NCI-H187 treated with DMSO at 0.1 percent for 48 hours (cell line): ENCODE measurements at regions not wholly inside any gene's neighbourhood (a gene's known extent, or its start where the extent isn't known, plus 50 kb on each side); places are given as distances from the start of the nearest gene placed in this dataset.
"Not testable (repeated sequence)": the region's sequence is repeated elsewhere in the genome, so short reads cannot be mapped to it uniquely, and the experiment has no call there.

Experiments used
- DNase-seq: peaks from one replicate; lab custom pipeline; 2025; lab: John Stamatoyannopoulos, UW

GRCh38 chr6:27854421-27854820 lies 57.8 kb downstream of the OR2B2 start:
- no peak for DNase-seq

DNA sequence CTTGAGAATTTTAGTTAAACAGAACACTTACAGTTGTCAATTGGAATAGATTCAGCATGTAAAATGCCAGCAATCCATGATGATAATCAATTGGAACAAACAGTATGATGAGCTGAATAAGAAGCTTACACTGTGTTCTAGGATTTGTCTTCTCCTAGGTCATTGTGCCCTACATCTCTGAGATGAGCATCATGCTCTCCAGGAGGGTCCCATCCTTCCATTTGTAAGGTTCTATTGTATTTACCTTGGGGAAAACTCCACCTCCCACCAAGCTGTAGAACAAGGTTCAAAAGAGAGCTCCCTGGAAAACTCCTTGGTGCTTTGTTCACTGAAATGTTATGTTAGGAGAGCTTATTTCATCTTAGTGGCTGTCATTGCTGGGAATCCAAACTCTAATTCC lies 60.8 kb downstream of the OR2B2 start:
- no peak for DNase-seq

DNA sequence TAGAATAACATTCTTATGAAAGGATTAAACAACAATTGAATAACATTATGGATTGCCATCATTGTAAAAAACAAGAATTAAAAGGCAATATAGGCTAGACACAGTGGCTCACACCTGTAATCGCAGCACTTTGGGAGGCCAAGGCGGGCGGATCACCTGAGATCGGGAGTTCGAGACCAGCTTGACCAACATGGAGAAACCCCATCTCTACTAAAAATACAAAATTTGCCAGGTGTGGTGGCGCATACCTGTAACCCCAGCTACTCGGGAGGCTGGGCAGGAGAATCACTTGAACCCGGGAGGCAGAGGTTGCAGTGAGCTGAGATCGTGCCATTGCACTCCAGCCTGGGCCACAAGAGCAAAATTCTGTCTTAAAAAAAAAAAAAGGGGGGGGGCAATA lies 63.2 kb downstream of the OR2B2 start:
- not testable (repeated sequence) for DNase-seq

DNA sequence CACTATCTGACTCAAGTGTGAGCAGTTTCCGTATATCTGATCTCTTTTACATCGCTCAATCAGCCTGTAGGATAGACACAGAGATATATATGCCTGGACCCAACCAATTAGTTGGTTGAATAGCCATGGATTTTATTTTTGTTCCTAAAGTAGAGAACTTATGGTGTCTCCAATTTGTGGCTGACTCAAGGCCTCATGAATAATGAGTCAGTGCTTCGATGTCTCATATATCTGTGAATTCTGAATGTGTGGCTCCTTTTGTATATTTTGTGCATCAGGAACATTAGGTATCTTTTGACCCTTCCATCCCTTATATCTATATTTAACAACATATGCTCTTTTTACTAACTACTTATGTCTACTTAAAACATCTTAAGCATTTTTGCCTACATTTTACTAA lies 64.5 kb downstream of the OR2B2 start:
- DNase-seq = no peak

GRCh38 chr6:27840572-27840971 lies 71.6 kb downstream of the OR2B2 start:
- no peak for DNase-seq

- DNase-seq = no peak
These were observed 72.3 kb downstream of the OR2B2 start for GRCh38 chr6:27839626-27840475.

- no peak for DNase-seq
These were observed 73.1 kb downstream of the OR2B2 start for GRCh38 chr6:27838945-27839625.

- peak; percentile 83 for DNase-seq
These were observed 73.9 kb downstream of the OR2B2 start for GRCh38 chr6:27838058-27838944.

DNA sequence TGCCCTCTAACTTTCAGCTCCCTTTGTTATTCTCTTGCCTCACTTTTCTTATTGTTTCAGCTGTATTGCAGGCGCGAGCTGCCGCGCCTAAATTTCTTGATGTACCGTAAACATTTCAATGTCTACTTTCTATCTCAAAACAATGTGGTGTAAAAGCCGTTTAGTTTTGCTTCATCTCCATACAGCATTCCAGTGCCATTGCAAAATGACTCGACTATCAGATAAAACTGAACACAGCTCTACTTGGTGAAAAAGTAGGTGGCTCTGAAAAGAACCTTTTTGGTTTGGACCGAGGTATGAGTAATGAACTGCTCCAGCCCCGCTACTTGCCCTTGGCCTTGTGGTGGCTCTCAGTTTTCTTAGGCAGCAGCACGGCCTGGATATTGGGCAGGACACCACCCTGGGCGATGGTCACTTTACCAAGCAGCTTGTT lies 74.6 kb downstream of the OR2B2 start:
- no peak for DNase-seq

DNA sequence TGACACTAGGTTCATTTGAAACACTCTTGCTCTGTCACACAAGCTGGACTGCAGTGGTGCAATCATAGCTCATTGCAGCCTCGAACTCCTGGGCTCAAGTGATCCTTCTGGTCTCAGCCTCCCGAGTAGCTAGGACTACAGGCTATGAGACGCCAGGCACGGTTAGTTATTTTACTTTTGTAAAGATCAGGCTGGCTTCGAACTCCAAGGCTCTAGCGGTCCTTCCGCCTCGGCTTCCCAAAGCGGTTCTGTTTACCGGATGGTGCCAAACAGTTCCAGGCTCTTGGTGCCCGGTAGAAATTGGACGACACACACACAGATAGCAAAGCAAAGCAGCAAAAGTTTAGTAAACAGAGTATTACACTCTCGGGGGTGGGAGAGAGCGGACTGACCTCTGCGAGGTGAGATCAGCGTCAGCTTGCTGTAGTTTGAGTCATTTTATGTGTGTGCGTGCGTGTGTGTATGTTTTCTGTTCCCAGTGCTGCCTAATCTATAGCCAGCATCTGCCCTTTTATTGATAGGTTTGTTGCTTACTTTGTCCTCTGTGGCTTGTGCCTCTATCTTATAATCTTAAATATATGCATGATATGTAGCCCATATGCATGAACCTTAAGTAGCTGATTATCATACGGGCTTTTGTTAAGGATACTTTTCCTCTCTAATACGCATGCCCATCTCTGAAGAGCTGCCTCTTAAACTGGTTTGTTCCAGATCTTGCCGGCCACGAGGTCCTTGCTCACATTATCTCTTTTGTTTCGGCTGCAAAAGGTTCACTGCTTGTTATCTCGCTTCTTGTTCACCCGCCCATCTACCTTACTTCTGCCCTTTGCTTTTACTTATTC lies 75.2 kb downstream of the OR2B2 start:
- peak; percentile 94 for DNase-seq

DNA sequence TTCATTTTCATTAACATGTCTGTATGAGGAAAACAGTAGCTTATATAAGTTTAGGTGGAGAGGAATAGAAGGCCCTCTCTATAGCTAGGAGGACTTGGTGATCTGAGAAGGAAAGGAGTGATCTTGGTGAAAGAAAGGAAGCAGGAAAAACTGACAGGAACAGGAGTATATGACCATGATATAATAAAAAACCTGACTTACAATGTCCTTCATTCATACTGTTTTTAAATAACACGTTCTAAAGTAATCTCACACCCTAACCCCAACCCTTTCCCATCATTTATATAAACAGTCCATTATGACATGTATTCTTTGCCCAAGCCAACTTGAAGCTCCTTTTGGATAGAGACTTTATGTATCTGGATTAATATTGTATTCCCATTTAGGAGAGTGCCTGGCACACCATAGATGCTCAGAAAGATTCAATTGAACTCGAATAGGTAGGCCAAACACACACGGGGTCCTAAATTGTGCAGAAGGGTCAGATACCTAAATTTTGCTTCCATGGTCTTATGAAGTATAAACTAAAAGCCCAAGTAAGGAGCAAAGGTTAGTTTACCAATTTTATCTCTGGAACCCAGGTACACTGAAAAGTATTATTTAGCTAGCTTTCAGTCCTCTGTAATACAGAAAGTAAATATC lies 75.9 kb downstream of the OR2B2 start:
- DNase-seq = no peak

GRCh38 chr6:27834879-27835549 lies 77.2 kb downstream of the OR2B2 start:
- no peak for DNase-seq

DNA sequence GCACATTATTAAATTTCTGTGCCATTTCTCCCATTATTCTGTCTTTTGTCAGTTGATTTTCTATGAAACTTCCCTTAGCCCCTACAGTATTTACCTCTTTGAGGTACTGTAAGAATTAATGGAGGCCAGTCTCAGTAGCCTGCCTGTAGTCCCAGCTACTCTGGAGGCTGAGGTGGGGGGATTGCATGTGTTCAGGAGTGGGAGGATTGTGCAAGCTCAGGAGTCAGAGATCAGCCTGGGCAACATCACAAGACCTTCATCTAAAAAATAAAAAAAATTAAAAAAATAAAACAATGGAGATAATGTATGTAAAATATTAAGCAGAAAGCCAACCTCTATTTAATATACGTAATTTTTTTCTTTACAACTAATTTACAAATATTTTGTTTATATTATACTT lies 77.8 kb downstream of the OR2B2 start:
- DNase-seq = no peak

DNA sequence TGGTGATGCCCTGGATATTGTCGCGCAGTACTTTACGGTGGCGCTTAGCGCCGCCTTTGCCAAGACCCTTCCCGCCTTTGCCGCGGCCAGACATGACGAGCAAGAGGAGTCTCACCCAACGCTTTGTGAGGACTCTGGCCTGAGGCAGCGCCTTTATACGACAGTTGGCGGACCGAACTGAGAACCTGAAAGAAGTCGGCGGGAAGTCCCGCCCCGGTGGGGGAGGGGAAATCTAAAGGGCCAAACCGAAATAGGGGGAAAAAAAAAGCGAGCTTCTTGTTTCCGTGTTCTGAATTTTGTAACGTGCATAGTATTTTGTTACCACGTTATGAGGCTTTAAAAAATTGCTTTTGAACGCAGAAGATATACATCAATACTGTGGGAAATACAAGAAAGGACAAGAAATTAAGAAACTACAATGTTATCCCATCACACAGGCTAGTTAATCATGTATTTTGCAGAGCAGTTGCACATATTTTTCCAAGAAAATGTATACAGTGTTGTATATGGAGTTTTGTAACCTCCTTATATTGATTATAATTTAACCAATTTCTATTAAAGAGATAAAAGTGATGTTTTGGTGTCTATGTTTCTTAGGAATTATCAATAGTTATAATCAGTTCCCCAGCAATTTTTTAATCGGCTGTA lies 80.6 kb downstream of the OR2B2 start:
- not testable (repeated sequence) for DNase-seq

DNA sequence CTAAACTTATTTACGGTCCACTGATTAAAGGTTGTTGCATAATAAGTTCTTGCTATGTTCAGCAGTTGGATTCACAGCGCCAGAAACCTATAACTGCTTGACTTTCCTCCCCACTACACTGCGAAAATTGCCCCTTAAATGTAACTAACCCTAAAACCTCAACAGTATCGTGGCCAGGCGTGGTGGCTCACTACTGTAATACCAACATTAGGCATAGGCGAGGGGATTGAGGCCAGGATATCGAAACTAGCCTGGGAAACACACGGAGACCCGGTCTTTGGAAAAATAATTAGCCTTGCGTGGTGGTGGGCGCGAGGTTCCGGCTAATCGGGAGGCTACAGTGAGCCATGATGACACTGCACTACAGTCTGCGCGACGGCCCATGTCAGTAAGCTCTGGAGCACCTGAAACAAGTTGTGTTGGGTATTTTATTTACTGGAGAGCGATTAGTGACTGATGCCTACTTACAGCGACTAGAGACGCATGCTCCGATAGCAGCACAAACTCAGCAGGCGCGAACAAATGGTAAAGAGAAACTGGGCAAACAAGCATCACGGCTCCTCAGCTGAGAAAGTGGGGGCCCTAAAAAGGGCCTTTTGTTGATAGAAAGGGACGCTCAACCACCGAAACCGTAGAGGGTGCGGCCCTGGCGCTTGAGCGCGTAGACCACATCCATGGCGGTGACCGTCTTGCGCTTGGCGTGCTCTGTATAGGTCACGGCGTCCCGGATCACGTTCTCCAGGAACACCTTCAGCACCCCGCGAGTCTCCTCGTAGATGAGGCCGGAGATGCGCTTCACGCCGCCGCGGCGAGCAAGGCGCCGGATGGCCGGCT lies 81.4 kb downstream of the OR2B2 start:
- DNase-seq = not testable (repeated sequence)

GRCh38 chr6:27830212-27830599 lies 82.0 kb downstream of the OR2B2 start:
- DNase-seq = no peak

- no peak for DNase-seq
These were observed 82.6 kb downstream of the OR2B2 start for GRCh38 chr6:27829453-27830211.

GRCh38 chr6:27827477-27827876 lies 84.7 kb downstream of the OR2B2 start:
- DNase-seq = not testable (repeated sequence)
